ENCODE measurements at regions not wholly inside any gene's neighbourhood (a gene's known extent, or its start where the extent isn't known, plus 50 kb on each side); places are given as distances from the start of the nearest gene placed in this dataset.

GRCh38 chr16:59044616-59045015 is 310.5 kb upstream of the GOT2 start:
- TF ChIP-seq CTCF (conservative IDR thresholded peaks at IDR 0.05; ENCODE audit: control insufficient read depth, insufficient read depth, low read depth, low read length) = no peak
- DNase-seq (ENCODE audit: low read depth) = peak; percentile 7

GRCh38 chr16:59042301-59042700 is 308.2 kb upstream of the GOT2 start:
- no peak overlapping the region for H3K4me3 ChIP-seq (ENCODE audit: control insufficient read depth, low read depth, low read length)
- DNase-seq (ENCODE audit: low read depth) = no peak
- TF ChIP-seq CTCF (conservative IDR thresholded peaks at IDR 0.05; ENCODE audit: control insufficient read depth, insufficient read depth, low read depth, low read length) = no peak

More at GRCh38 chr16:59044616-59045015, 310.5 kb upstream of the GOT2 start:
- H3K4me3 ChIP-seq (ENCODE audit: control insufficient read depth, low read depth, low read length) = no peak overlapping the region

GRCh38 chr16:59039066-59039720 is 305.1 kb upstream of the GOT2 start:
- no peak overlapping the region for H3K4me3 ChIP-seq (ENCODE audit: control insufficient read depth, low read depth, low read length)
- no peak for TF ChIP-seq CTCF (conservative IDR thresholded peaks at IDR 0.05; ENCODE audit: control insufficient read depth, insufficient read depth, low read depth, low read length)
- no peak for DNase-seq (ENCODE audit: low read depth)

GRCh38 chr16:59030923-59031485 is 296.9 kb upstream of the GOT2 start:
- no peak for TF ChIP-seq CTCF (conservative IDR thresholded peaks at IDR 0.05; ENCODE audit: control insufficient read depth, insufficient read depth, low read depth, low read length)
- DNase-seq (ENCODE audit: low read depth) = no peak
- H3K4me3 ChIP-seq (ENCODE audit: control insufficient read depth, low read depth, low read length) = no peak overlapping the region

GRCh38 chr16:59021751-59022150 is 287.6 kb upstream of the GOT2 start:
- no peak for TF ChIP-seq CTCF (conservative IDR thresholded peaks at IDR 0.05; ENCODE audit: control insufficient read depth, insufficient read depth, low read depth, low read length)
- H3K4me3 ChIP-seq (ENCODE audit: control insufficient read depth, low read depth, low read length) = no peak overlapping the region
- peak; percentile 27 for DNase-seq (ENCODE audit: low read depth)

GRCh38 chr16:59013930-59014329 is 279.8 kb upstream of the GOT2 start:
- TF ChIP-seq CTCF (conservative IDR thresholded peaks at IDR 0.05; ENCODE audit: control insufficient read depth, insufficient read depth, low read depth, low read length) = no peak
- no peak overlapping the region for H3K4me3 ChIP-seq (ENCODE audit: control insufficient read depth, low read depth, low read length)
- DNase-seq (ENCODE audit: low read depth) = no peak
